Adrenal gland (tissue), 5 donors: ENCODE measurements at regions not wholly inside any gene's neighbourhood (a gene's known extent, or its start where the extent isn't known, plus 50 kb on each side); places are given as distances from the start of the nearest gene placed in this dataset.

Source experiments
- POLR2A ChIP-seq, 2 donors: fragments of 450-650 bp; IDR thresholded peaks; one replicate each; pipeline ENCODE4 v1.6.1; 2017; ENCODE audit warnings: antibody characterized with exemption in 2 of 2, mild to moderate bottlenecking in 2 of 2, moderate library complexity in 1 of 2
- TF ChIP-seq, protein P1 (sequence below), 6 experiments: fragments of 450-650 bp in 4 of 6; fragments of 200-600 bp in 2 of 6; sonication (generic) in 1 of 6; IDR thresholded peaks; 1 replicate in 5 of 6; 2 replicates in 1 of 6; pipeline versions ENCODE4 v1.5.1 to v1.8.0; 2016 to 2021; ENCODE audit warnings: antibody characterized with exemption in 6 of 6, mild to moderate bottlenecking in 2 of 6, moderate library complexity in 1 of 6
- donor health status: DM: no; HTN: no; CAD: no.

- TF ChIP-seq, protein P1, sequence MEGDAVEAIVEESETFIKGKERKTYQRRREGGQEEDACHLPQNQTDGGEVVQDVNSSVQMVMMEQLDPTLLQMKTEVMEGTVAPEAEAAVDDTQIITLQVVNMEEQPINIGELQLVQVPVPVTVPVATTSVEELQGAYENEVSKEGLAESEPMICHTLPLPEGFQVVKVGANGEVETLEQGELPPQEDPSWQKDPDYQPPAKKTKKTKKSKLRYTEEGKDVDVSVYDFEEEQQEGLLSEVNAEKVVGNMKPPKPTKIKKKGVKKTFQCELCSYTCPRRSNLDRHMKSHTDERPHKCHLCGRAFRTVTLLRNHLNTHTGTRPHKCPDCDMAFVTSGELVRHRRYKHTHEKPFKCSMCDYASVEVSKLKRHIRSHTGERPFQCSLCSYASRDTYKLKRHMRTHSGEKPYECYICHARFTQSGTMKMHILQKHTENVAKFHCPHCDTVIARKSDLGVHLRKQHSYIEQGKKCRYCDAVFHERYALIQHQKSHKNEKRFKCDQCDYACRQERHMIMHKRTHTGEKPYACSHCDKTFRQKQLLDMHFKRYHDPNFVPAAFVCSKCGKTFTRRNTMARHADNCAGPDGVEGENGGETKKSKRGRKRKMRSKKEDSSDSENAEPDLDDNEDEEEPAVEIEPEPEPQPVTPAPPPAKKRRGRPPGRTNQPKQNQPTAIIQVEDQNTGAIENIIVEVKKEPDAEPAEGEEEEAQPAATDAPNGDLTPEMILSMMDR (IDR thresholded peaks at IDR 0.05): no peak
- TF ChIP-seq POLR2A (IDR thresholded peaks at IDR 0.05): no peak
Measured at GRCh38 chr10:57776688-57777432, 490.8 kb downstream of the IPMK start.
